ENCODE measurements at regions not wholly inside any gene's neighbourhood (a gene's known extent, or its start where the extent isn't known, plus 50 kb on each side); places are given as distances from the start of the nearest gene placed in this dataset.

DNA sequence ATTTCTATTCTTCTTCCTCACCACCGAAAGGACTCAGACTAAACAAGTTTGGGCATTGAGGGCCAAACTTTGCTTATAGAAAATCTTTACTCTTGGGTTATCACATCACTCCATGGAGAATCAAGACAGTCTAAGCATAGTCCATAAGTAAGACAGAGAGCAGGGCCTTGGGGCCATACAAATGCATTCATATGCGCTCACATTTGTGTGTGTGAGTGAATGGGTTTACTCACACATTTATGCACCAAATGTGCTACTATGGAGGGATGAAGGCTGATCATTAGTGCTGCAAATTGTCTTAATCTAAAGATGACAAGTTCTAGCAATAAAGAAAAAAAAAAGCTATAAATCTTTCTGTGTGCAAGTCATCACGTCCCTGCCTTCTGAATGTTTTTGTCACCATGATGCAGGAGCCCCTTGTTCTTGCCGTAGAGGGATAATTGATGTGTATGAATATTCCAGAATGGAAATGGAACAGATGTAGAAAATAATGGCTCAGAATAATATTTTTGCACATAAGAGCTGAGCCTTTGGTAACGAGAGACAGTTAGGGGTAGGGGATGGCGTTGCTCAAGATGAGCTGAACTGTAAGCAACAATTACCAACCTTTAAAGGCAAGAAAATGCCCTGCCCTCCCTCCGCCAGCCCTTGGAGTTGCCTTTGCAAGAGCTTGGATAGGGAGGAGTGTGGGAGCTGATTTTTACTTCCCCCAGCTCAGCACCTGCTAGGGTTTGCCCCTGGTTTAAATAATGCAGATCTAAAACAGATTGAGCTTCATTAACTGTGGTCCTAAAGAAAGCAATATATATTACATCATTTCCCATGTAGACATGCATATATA is 52.3 kb upstream of the IKBKE start:
- no peak for DNase-seq

DNA sequence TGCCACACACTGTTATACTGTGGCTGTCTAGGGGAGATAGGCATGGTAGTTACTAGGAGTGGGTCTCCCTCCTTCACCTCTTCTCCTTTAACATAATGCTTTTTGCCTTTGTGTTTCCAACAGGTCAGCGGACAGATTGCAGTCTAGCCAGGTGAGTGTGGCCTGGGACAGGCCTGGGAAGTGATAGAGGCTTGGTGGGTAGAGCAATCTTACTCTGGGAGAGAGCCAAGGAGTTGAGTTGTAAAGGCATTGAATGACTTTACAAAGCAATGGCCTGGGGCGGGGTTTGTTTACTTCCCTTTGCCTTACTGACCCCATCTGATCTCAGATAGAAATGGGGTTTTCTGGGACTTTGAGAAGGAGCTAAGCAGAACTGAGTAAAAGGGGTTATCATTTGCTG is 51.0 kb upstream of the IKBKE start:
- DNase-seq: no peak

DNA sequence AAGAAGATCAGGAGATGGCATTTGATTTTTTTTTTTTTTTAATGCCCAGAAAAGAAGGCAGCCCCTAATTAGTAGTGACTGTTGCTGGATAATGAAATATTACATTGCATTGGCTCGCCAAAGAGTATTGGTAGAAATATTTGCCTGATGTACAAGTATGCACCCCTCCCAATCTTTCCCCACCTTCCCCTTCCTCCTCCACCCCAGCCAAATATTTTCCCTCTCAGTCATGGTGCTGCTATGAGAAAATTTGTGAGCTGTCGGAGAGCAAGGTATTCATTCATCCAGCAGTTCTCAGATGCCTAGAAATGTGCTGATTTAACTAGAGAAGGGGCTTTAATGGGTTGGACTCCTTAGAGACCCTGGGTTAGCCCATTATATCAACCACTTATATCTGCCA is 50.5 kb upstream of the IKBKE start:
- no peak for DNase-seq

DNA sequence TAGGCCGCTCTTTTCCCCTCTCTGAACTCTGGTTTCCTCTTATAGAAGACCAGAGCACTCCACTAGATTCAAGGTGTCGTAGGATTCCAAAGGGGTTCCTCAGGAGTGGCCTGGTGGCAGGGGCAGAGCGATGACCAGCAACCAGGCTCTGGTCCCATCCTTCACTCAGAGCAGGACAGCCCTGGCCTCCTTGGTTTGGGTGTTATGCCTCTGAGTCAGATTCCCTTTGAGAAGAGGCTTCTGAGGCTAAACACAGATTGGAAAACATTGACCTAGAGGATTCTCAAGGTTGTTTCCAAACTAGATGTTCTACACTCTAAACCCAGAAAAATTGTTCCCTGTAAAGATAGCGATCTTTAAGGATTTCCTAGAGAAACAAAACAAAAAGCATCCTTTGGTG is 49.8 kb upstream of the IKBKE start:
- no peak for DNase-seq
